RWPE2 (cell line): ENCODE measurements at regions not wholly inside any gene's neighbourhood (a gene's known extent, or its start where the extent isn't known, plus 50 kb on each side); places are given as distances from the start of the nearest gene placed in this dataset.

Experiments
- ATAC-seq: fragments of 200-7000 bp; cut with Tn5 transposase; 3 replicates; pipeline ENCODE4 v1.9.1; 2021; ENCODE audit warnings: low read depth
- DNase-seq: peaks from one replicate; pipeline ENCODE4 v3.0.0-alpha.2; 2020; ENCODE audit warnings: low spot score
- H3K27ac ChIP-seq: fragments of 450-650 bp; 2 replicates; pipeline ENCODE4 v1.5.1; 2017; ENCODE audit warnings: mild to moderate bottlenecking; ENCODE audit not compliant: poor library complexity, severe bottlenecking
- H3K27me3 ChIP-seq: fragments of 250-450 bp; sonication (Bioruptor Pico); 2 replicates; pipeline ENCODE4 v1.5.1; 2021; ENCODE audit warnings: mild to moderate bottlenecking, moderate library complexity; ENCODE audit not compliant: insufficient read depth, poor library complexity, severe bottlenecking
- H3K36me3 ChIP-seq: fragments of 250-450 bp; sonication (Bioruptor Pico); 2 replicates; pipeline ENCODE4 v1.5.1; 2020; ENCODE audit warnings: low read depth, mild to moderate bottlenecking, moderate library complexity
- H3K4me1 ChIP-seq: fragments of 250-450 bp; sonication (Bioruptor Pico); 2 replicates; pipeline ENCODE4 v1.5.1; 2021; ENCODE audit warnings: mild to moderate bottlenecking, moderate library complexity; ENCODE audit not compliant: insufficient read depth, poor library complexity, severe bottlenecking
- H3K4me3 ChIP-seq: fragments of 250-450 bp; sonication (Bioruptor Pico); 2 replicates; pipeline ENCODE4 v1.5.1; 2021; ENCODE audit warnings: mild to moderate bottlenecking, moderate library complexity; ENCODE audit not compliant: severe bottlenecking
- H3K9me3 ChIP-seq: fragments of 250-450 bp; sonication (Bioruptor Pico); 2 replicates; pipeline ENCODE4 v1.5.1; 2021; ENCODE audit warnings: mild to moderate bottlenecking, moderate library complexity; ENCODE audit not compliant: severe bottlenecking
- TF ChIP-seq, protein P1 (sequence below): fragments of 450-650 bp; IDR thresholded peaks from one replicate; pipeline ENCODE4 v1.5.1; 2017; ENCODE audit warnings: mild to moderate bottlenecking, moderate library complexity; ENCODE audit not compliant: poor library complexity, severe bottlenecking

DNA sequence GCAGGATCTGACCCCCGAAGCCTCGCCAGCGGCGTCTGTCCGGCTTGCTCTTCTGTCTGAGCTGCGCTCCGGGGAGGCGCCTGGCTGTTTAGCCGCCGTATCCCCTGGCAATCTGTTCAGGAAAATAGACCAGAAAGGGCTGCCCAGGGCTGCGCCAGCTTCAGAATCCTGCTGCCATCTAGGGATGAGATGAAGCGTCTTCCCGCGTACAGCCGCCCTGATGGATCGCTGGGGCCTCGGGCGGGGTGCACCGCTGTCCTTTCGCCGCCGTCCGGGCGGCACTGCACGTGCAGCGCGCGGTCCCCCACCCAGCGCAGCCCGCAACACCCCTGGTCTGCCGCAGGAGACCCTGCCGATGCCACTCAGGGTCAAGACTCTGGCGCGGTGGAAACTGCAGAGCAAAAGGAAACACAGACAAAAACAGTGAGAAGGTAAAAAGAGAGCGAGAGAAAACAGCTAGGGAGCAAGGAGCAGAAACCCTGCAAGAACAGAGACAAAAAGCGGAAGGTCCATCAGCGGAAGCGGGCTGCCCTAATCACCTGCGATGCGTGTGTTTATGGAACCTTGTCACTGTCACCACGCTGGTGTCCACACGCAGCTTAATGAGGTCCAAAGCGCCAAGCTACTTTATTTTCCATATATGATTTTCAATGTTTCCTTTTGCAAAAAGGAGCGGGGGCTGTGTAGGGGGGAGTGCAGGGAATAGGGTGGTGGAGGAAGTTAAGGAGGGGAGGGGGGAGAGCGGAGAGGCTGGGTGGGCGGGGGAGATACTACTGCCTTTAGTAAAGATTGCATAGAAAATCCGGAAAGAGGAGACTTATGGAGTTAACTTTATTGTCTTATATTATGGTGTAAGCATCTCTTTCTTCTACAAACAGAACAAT lies 2113.3 kb upstream of the PIK3C3 start:
- Histone ChIP-seq H3K4me1 (peaks cover 9% of the 10 kb centered on the region), H3K9me3 (no peaks in the 10 kb centered on the region), H3K36me3 (no peaks in the 10 kb centered on the region), H3K4me3 (peak overlapping the region; percentile 34), H3K27ac (no peak overlapping the region), H3K27me3 (no peaks in the 10 kb centered on the region)
- DNase-seq (peak; percentile 66), ATAC-seq (peak; percentile 97)
- TF ChIP-seq, protein P1, sequence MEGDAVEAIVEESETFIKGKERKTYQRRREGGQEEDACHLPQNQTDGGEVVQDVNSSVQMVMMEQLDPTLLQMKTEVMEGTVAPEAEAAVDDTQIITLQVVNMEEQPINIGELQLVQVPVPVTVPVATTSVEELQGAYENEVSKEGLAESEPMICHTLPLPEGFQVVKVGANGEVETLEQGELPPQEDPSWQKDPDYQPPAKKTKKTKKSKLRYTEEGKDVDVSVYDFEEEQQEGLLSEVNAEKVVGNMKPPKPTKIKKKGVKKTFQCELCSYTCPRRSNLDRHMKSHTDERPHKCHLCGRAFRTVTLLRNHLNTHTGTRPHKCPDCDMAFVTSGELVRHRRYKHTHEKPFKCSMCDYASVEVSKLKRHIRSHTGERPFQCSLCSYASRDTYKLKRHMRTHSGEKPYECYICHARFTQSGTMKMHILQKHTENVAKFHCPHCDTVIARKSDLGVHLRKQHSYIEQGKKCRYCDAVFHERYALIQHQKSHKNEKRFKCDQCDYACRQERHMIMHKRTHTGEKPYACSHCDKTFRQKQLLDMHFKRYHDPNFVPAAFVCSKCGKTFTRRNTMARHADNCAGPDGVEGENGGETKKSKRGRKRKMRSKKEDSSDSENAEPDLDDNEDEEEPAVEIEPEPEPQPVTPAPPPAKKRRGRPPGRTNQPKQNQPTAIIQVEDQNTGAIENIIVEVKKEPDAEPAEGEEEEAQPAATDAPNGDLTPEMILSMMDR, result peak; percentile 76

DNA sequence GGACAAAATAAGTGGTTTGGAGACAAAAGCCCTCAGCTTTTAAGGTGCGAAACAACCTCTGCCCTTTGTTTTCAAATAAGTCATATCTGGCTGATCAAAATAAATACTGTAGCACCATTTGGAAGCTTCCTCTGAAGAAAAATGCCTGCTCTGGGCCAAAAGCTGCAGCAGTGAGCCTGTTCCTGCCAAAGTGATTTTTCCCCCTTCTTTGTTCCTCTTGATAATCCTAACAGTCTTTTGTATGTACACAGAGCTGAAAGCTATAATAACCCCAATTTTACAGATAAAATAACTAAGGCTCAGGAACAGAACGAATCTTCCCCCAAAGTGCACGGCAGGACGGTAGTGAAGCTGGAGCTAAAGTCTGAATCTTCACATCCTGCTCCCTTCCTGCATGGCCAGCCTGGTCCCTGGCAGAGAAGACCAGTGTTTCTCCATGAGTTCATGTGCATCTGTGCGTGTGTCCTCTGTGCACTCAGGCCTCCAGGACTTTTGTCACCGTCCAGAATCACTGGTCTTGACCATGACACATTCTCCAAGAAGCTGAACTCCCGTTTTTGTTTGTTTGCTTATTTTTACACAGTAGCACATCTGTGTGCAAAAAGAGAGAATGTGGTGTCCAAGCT lies 2114.1 kb upstream of the PIK3C3 start:
- DNase-seq, result no peak
- peak; percentile 16 for ATAC-seq
- no peaks in the 10 kb centered on the region for H3K27me3 ChIP-seq
- H3K36me3 ChIP-seq, result no peaks in the 10 kb centered on the region
- no peaks in the 10 kb centered on the region for H3K9me3 ChIP-seq
- H3K4me3 ChIP-seq, result peak overlapping the region; percentile 34
- H3K27ac ChIP-seq, result no peak overlapping the region
- H3K4me1 ChIP-seq, result peaks cover 9% of the 10 kb centered on the region
- TF ChIP-seq, protein P1, result no peak

DNA sequence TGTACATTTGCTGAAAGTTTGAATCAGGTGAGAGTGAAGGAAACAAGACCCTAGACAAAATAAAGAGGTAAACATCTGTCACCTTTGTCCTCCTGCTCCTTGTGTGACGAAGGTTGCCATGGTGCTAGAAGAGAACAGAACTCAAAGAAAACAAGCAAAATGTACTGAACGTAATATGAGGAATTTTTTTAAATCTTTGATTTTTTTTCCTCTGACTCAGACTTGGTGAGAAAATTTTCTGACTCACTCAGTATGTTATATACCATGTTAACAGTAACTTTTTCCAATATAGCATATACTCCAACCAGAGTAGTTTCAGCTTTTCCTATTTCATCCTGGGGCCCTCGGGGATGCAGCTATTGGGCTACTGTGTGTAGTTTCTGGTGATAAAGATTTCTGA lies 2114.6 kb upstream of the PIK3C3 start:
- ATAC-seq (no peak; the same call in 2 of the 3 replicates), DNase-seq (no peak)
- no peaks in the 10 kb centered on the region for H3K9me3 ChIP-seq
- H3K4me3 ChIP-seq, result no peak overlapping the region
- no peaks in the 10 kb centered on the region for H3K27me3 ChIP-seq
- H3K4me1 ChIP-seq, result peaks cover 9% of the 10 kb centered on the region
- no peaks in the 10 kb centered on the region for H3K36me3 ChIP-seq
- TF ChIP-seq, protein P1, result no peak
- no peak overlapping the region for H3K27ac ChIP-seq

DNA sequence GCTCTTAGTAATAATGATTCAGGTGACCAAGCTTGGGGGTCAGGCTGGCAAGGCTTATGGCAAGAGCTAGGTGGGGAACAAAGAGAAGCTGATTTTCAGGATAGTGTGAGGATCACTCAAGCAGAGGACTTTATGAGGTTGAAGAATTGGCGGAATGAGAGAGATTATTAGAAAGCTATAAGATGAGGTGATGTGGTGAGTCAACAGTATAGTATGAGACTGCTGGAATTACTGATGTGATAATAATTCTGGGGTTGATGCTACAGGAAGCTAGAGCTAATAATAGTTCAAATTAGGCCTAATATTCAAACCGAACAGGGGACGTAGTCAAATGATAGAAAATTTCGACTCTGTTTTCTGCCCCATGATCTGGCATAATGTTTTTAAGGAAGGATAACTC lies 2115.3 kb upstream of the PIK3C3 start:
- no peaks in the 10 kb centered on the region for H3K36me3 ChIP-seq
- H3K9me3 ChIP-seq, result no peaks in the 10 kb centered on the region
- no peak for ATAC-seq
- no peak for DNase-seq
- no peak overlapping the region for H3K4me3 ChIP-seq
- TF ChIP-seq, protein P1, result no peak
- peaks cover 9% of the 10 kb centered on the region for H3K4me1 ChIP-seq
- no peaks in the 10 kb centered on the region for H3K27me3 ChIP-seq
- H3K27ac ChIP-seq, result no peak overlapping the region
